ENCODE measurements at regions not wholly inside any gene's neighbourhood (a gene's known extent, or its start where the extent isn't known, plus 50 kb on each side); places are given as distances from the start of the nearest gene placed in this dataset.

- TF ChIP-seq CTCF (IDR thresholded peaks at IDR 0.05) (no peak), POLR2A (IDR thresholded peaks at IDR 0.05) (no peak)
Measured at GRCh38 chr15:47291767-47292166, 425.5 kb upstream of the SEMA6D start.

Data from body of pancreas (tissue), 4 donors.